Mesenchymal stem cell (in vitro differentiated cells and primary cell): ENCODE measurements at regions not wholly inside any gene's neighbourhood (a gene's known extent, or its start where the extent isn't known, plus 50 kb on each side); places are given as distances from the start of the nearest gene placed in this dataset.
"Not testable (repeated sequence)": the region's sequence is repeated elsewhere in the genome, so short reads cannot be mapped to it uniquely, and the experiment has no call there.

Experiments
- DNase-seq: peaks from one replicate; pipeline ENCODE4 v3.0.0-alpha.2; 2013
- H2AFZ ChIP-seq: one replicate; pipeline ENCODE4 v1.6.1; 2013; ENCODE audit warnings: low read depth, mild to moderate bottlenecking, control low read depth, inconsistent platforms, low read length, moderate library complexity
- H2AK5ac ChIP-seq: 2 replicates; pipeline ENCODE4 v1.6.1; 2013; ENCODE audit warnings: low read length, moderate library complexity, mild to moderate bottlenecking, inconsistent platforms; ENCODE audit not compliant: severe bottlenecking
- H2BK120ac ChIP-seq: one replicate; pipeline ENCODE4 v1.6.1; 2013; ENCODE audit warnings: low read depth, mild to moderate bottlenecking, inconsistent platforms, low read length, moderate library complexity
- H2BK12ac ChIP-seq, 2 experiments: one replicate each; pipeline ENCODE4 v1.6.1; 2013; ENCODE audit warnings: inconsistent platforms in 2 of 2, low read length in 2 of 2, mild to moderate bottlenecking in 2 of 2, moderate library complexity in 2 of 2, control low read depth in 1 of 2
- H2BK15ac ChIP-seq: one replicate; pipeline ENCODE4 v1.6.1; 2013; ENCODE audit warnings: mild to moderate bottlenecking, low read depth, inconsistent platforms; ENCODE audit not compliant: poor library complexity, severe bottlenecking
- H2BK5ac ChIP-seq: 2 replicates; pipeline ENCODE4 v1.6.1; 2013; ENCODE audit warnings: low read depth, mild to moderate bottlenecking, low read length, control low read depth, inconsistent platforms; ENCODE audit not compliant: poor library complexity, severe bottlenecking
- H3K14ac ChIP-seq, 2 experiments: one replicate each; pipeline ENCODE4 v1.6.1; 2013; ENCODE audit warnings: inconsistent platforms in 2 of 2, low read length in 2 of 2, control low read depth in 1 of 2, mild to moderate bottlenecking in 1 of 2, moderate library complexity in 1 of 2
- H3K18ac ChIP-seq, 2 experiments: one replicate each; pipeline ENCODE4 v1.6.1; 2013; ENCODE audit warnings: inconsistent platforms in 2 of 2, low read length in 2 of 2, control low read depth in 1 of 2, low read depth in 1 of 2, mild to moderate bottlenecking in 1 of 2
- H3K23ac ChIP-seq, 2 experiments: one replicate each; pipeline ENCODE4 v1.6.1; 2013; ENCODE audit warnings: inconsistent platforms in 2 of 2, low read length in 2 of 2, mild to moderate bottlenecking in 2 of 2, moderate library complexity in 2 of 2, control low read depth in 1 of 2
- H3K27ac ChIP-seq: 2 replicates; pipeline ENCODE4 v1.5.1; 2013; ENCODE audit warnings: mild to moderate bottlenecking, moderate library complexity, low read length, control low read depth, inconsistent platforms; ENCODE audit not compliant: poor library complexity, severe bottlenecking
- H3K27me3 ChIP-seq, 2 experiments: 2 replicates each; pipeline versions ENCODE4 v1.6.1 to v1.7.0; 2013; ENCODE audit warnings: low read length in 2 of 2, mild to moderate bottlenecking in 2 of 2, moderate library complexity in 2 of 2, control low read depth in 1 of 2, inconsistent platforms in 1 of 2; ENCODE audit not compliant: control insufficient read depth in 1 of 2, insufficient read depth in 1 of 2
- H3K36me3 ChIP-seq, 2 experiments: 2 replicates each; pipeline versions ENCODE4 v1.6.1 to v1.7.0; 2013; ENCODE audit warnings: low read length in 2 of 2, control low read depth in 1 of 2, inconsistent platforms in 1 of 2, low read depth in 1 of 2, mild to moderate bottlenecking in 1 of 2; ENCODE audit not compliant: insufficient read depth in 2 of 2, control insufficient read depth in 1 of 2
- H3K4ac ChIP-seq, 2 experiments: one replicate each; pipeline ENCODE4 v1.6.1; 2013; ENCODE audit warnings: inconsistent platforms in 2 of 2, low read length in 2 of 2, mild to moderate bottlenecking in 2 of 2, moderate library complexity in 2 of 2, control low read depth in 1 of 2, low read depth in 1 of 2
- H3K4me1 ChIP-seq: 2 replicates; pipeline ENCODE4 v1.6.1; 2013; ENCODE audit warnings: low read depth, low read length, control low read depth; ENCODE audit not compliant: control insufficient read depth, insufficient read depth
- H3K4me2 ChIP-seq: 2 replicates; pipeline ENCODE4 v1.6.1; 2013; ENCODE audit warnings: low read length, mild to moderate bottlenecking, inconsistent platforms; ENCODE audit not compliant: poor library complexity, severe bottlenecking
- H3K4me3 ChIP-seq, 2 experiments: 2 replicates each; pipeline versions ENCODE4 v1.5.1 to v1.7.0; 2013; ENCODE audit warnings: low read length in 2 of 2, mild to moderate bottlenecking in 2 of 2, control low read depth in 1 of 2, low read depth in 1 of 2; ENCODE audit not compliant: insufficient read depth in 1 of 2
- H3K79me1 ChIP-seq: replicated peaks from 2 replicates; pipeline ENCODE4 v1.6.1; 2013; ENCODE audit warnings: mild to moderate bottlenecking, control low read depth, low read length, inconsistent platforms; ENCODE audit not compliant: poor library complexity, severe bottlenecking
- H3K9ac ChIP-seq: 2 replicates; pipeline ENCODE4 v1.7.0; 2013; ENCODE audit warnings: mild to moderate bottlenecking, low read length, moderate library complexity
- H3K9me3 ChIP-seq: 2 replicates; pipeline ENCODE4 v1.7.0; 2013; ENCODE audit warnings: mild to moderate bottlenecking, low read length; ENCODE audit not compliant: control insufficient read depth
- H4K8ac ChIP-seq: one replicate; pipeline ENCODE4 v1.6.1; 2013; ENCODE audit warnings: inconsistent platforms, mild to moderate bottlenecking, low read length, moderate library complexity
- H4K91ac ChIP-seq: one replicate; pipeline ENCODE4 v1.6.1; 2013; ENCODE audit warnings: mild to moderate bottlenecking, low read length, inconsistent platforms
- WGBS: methylation state at CpG from one replicate; pipeline ENCODE4 v1.1.7; 2013; ENCODE audit warnings: mixed read lengths; 5-methylcytosine and 5-hydroxymethylcytosine counted together

- not testable (repeated sequence) for H3K27ac ChIP-seq, H4K8ac ChIP-seq, H4K91ac ChIP-seq, H2BK5ac ChIP-seq, H2BK15ac ChIP-seq, H3K36me3 ChIP-seq, H3K18ac ChIP-seq, H3K4ac ChIP-seq, DNase-seq, H3K27me3 ChIP-seq, H3K14ac ChIP-seq, H3K9me3 ChIP-seq, H3K9ac ChIP-seq, H2AFZ ChIP-seq, H3K79me1 ChIP-seq, H2AK5ac ChIP-seq, H2BK120ac ChIP-seq, H3K4me3 ChIP-seq, H3K4me2 ChIP-seq, H2BK12ac ChIP-seq, H3K23ac ChIP-seq, H3K4me1 ChIP-seq
- WGBS = 87% methylated on average over 2 of the region's 3 CpGs
These were observed 55.9 kb upstream of the CSPG4 start for GRCh38 chr15:75768526-75768925.

- not testable (repeated sequence) for H2BK5ac ChIP-seq, H3K9me3 ChIP-seq, H2BK12ac ChIP-seq, H3K18ac ChIP-seq, H4K91ac ChIP-seq, H3K27ac ChIP-seq, H3K27me3 ChIP-seq, H3K4ac ChIP-seq, H3K79me1 ChIP-seq, H2BK120ac ChIP-seq, H2AK5ac ChIP-seq, H3K14ac ChIP-seq, H2AFZ ChIP-seq, H3K23ac ChIP-seq, H3K4me1 ChIP-seq, DNase-seq, H4K8ac ChIP-seq, H3K4me2 ChIP-seq, H3K4me3 ChIP-seq, H3K9ac ChIP-seq, H3K36me3 ChIP-seq, H2BK15ac ChIP-seq
- 86% methylated on average over 11 of the region's 13 CpGs for whole genome bisulfite sequencing
These were observed 53.1 kb upstream of the CSPG4 start for GRCh38 chr15:75765551-75766305.

GRCh38 chr15:75764845-75765550 lies 52.4 kb upstream of the CSPG4 start:
- H2BK5ac ChIP-seq, H3K23ac ChIP-seq, H3K4me3 ChIP-seq, H3K4me1 ChIP-seq, H2BK15ac ChIP-seq, H3K27ac ChIP-seq, H3K18ac ChIP-seq, H3K27me3 ChIP-seq, H4K8ac ChIP-seq, H2BK12ac ChIP-seq, H3K4ac ChIP-seq, H3K14ac ChIP-seq, H3K9ac ChIP-seq, H2AFZ ChIP-seq, H3K9me3 ChIP-seq, H3K36me3 ChIP-seq, H4K91ac ChIP-seq, H3K4me2 ChIP-seq, H2AK5ac ChIP-seq, DNase-seq, H3K79me1 ChIP-seq, H2BK120ac ChIP-seq: not testable (repeated sequence)
- WGBS = 92% methylated on average over 4 of the region's 5 CpGs

GRCh38 chr15:75763635-75764600 lies 51.3 kb upstream of the CSPG4 start:
- not testable (repeated sequence) for H3K9me3 ChIP-seq, H3K4me1 ChIP-seq, DNase-seq, H3K79me1 ChIP-seq, H2BK12ac ChIP-seq, H3K4me3 ChIP-seq, H3K4ac ChIP-seq, H4K91ac ChIP-seq, H2AFZ ChIP-seq, H3K14ac ChIP-seq, H4K8ac ChIP-seq, H2BK5ac ChIP-seq, H3K4me2 ChIP-seq, H2BK120ac ChIP-seq, H3K18ac ChIP-seq, H3K36me3 ChIP-seq, H3K23ac ChIP-seq, H3K27me3 ChIP-seq, H2AK5ac ChIP-seq, H3K9ac ChIP-seq, H2BK15ac ChIP-seq, H3K27ac ChIP-seq
- WGBS = 84% methylated on average over 12 of the region's 14 CpGs
